ENCODE measurements at regions not wholly inside any gene's neighbourhood (a gene's known extent, or its start where the extent isn't known, plus 50 kb on each side); places are given as distances from the start of the nearest gene placed in this dataset.

- TF ChIP-seq EZH2 (IDR thresholded peaks at IDR 0.05; ENCODE audit: low read depth): no peak
- no peak for TF ChIP-seq CTCF (conservative IDR thresholded peaks at IDR 0.05)
Observed at GRCh38 chr3:178428037-178428436, 108.2 kb upstream of the KCNMB2 start.

All from PC-9 (cell line).